Hematopoietic multipotent progenitor cell treated with erythropoietin and hydrocortisone succinate and interleukin-3 and kit ligand, for 8 days (in vitro differentiated cells): ENCODE measurements at regions not wholly inside any gene's neighbourhood (a gene's known extent, or its start where the extent isn't known, plus 50 kb on each side); places are given as distances from the start of the nearest gene placed in this dataset.
"Not testable (repeated sequence)": the region's sequence is repeated elsewhere in the genome, so short reads cannot be mapped to it uniquely, and the experiment has no call there.

ENCODE experiments used
- DNase-seq: peaks from one replicate; pipeline ENCODE4 v3.0.0-alpha.2; 2015

DNA sequence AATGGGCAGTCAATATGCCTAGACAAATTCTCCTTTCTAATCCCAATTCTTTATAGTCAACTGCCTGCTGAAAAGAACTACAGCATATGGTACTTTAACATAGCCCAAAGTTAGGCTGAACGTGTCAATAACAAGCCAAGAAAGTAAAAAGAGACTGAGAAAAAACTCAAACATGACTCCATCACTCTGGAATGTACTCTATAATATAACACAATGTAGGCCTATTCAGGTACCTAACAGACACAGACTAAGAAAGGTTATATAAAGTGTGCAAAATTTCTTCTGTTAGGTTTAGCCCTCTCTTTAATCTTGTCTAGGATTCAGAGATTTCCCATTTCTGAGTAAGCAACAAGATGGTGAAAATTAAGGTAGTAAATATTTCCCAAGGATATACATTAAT lies 209.7 kb upstream of the PRR16 start:
- DNase-seq = no peak

DNA sequence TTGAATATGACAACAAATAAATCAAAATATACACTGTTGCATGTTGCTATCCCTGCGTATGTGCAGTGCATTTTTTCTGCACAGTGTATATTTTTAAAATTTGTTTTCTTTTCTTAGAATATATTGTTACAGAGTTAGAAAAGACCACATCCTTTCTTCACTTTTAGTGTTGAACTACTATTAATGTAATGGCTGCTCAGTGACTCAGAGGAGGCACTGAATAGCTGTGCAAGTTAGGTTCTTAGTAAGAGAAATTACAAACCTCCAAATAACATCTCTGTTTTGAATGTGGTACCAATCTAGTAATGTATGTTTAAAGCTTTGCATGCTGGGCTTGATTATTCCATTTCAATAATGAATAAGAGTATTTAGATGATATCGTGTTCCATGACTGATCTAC lies 208.9 kb upstream of the PRR16 start:
- no peak for DNase-seq

DNA sequence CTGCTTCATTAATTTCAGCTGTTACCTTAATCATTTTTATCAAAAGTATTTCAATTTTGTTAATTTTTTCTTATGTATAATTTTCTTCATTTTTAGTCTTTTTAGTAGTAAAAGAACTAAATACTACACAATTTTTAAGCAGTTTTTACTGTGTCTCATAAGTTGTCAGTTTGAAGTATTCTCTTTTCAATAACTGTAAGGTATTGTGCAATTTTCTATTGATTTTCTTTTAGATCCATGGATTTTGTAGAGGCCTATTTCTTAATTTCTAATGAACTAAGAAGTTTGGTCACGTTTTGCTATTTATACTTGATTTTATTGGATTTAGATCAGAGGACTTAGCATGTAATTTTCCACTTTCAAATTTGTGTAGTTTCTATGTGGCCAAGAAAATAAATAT lies 207.7 kb upstream of the PRR16 start:
- no peak for DNase-seq

DNA sequence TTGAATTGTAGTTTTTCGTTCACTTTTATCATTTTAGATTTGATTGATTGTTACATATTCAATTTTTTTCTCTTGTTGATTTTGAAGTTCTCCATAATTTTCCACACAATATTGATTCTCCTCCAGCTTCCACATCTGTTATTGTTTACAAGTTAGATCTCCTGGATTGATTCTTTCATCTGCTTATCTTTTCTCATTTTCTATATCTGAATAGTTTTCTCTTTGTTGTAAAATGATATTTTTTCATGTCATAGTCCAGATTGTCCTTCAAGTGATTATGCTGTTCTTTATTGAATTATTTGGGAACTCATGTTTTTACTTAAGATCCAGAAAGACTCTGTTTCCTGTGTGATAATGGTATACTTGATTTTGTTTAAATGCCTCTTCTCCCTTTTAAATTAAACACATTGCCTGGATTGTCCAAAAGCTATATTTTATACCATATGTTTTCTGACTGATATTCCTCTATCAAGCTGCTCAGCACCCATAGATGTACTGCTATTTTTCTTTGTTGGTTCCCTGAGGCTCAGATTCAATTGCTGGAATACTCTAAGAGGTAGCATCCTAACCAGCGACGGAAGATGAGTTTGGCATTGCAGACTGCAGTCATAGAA lies 206.6 kb upstream of the PRR16 start:
- DNase-seq = no peak

DNA sequence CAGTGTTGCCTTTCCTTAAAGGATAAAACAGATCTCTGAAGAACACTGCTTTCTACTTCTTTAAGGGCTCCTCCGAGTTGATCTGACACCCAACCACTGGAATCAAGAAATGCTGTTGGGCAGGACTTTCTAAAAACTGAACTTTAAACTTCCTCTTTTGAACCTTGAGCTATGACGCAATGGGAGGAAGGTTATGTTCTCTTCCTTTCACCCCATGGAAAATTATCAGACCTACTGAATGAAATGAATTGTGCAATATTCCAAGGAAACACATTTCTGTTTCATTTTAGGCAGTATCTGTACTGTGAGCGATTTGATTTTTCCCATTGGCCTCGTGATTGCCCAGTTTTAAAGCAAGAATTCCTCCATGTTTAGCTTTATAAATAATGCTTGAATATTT lies 206.0 kb upstream of the PRR16 start:
- DNase-seq = peak; percentile 19

DNA sequence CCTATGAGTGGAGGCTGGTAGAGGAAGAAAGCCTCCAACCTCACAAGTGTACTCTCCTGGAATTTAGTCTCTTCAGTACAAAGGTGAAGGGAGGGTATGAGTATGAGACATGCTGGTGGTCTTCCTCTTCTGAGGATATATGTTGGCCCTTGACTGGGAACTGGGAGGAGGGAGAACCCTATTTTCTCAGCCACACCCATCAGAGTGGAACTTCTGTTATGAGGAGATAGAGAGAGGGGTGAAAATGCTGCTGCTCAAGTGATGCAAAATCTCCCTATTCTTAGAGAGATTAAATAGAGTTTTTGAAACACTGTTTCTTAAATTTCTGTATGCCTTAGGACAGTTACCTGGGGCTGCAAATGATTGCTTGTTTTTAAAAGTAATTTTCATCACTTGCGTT lies 203.4 kb upstream of the PRR16 start:
- DNase-seq = peak; percentile 48

DNA sequence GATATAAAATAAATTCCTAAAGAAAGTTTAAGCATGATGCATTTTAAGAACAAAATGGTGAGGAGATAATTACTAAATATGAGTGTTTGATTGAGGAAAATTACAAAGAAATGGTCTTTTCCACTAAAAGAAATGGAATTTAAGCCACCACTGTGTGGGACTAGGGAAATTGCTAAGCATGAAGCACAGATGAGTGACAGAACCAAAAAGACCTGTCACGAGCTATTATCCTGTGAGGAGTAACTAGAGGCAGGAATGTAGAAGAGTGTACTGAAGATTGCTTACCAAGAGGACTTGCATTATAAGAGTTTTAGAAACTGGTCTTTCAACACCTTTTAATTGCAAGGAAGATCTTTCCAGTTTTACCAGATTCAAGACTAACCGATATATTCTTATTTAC lies 193.6 kb upstream of the PRR16 start:
- DNase-seq = no peak

DNA sequence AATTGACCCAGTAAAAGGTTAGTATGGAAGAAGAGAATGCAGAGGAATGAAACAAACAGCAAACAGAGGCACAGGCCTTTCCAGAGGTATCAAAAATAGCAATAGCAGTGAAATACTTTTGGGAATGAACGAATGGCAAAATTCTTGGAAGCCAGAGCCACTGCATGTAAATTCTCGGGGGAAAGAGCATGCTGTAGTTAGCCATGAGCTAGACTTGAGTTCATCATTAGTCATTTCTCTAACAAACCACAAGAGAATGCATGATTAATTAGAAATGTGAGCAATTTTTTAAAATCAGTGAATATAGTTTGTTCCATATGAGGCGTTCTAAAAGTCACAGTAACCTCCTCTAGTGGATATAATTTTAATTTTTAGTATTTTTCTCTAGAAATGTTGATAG lies 170.3 kb upstream of the PRR16 start:
- DNase-seq = no peak

DNA sequence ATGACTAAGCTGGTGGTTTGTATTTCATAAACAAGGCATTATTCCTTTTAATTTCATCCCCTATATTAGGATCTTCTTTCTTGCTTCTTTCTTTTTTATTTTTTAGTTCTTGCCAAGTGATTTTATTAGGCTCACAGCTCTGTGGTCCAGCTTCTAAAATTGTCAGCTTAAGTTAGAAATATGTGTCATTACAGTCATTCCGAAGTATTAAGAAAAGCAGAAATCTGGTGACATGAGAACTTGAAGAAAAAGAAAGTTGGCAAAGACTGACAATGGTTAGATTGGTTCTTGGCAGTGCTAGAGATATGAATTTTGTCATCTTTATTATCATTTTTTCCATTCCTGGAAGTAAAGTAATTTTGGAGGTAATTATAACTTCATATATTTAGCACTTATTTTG lies 166.5 kb upstream of the PRR16 start:
- no peak for DNase-seq

DNA sequence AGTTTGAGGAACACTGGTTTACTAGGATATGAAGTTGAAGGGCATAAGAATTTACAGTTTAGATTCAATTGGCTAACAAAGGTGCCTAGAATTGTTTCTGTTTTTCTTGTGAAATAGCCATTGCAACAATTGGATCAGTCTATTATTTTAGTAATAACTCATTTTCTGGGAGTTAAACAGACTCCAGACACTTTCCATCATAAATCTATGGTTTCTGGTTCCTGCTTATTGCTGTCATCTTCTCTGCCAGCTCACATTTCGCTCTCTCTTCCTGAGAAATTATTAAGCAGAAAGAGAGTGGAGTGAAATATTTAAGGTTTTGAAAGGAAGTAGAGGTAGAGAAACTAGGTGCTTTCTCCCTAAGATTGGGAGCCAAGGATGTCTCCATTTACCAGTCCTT lies 165.1 kb upstream of the PRR16 start:
- no peak for DNase-seq

DNA sequence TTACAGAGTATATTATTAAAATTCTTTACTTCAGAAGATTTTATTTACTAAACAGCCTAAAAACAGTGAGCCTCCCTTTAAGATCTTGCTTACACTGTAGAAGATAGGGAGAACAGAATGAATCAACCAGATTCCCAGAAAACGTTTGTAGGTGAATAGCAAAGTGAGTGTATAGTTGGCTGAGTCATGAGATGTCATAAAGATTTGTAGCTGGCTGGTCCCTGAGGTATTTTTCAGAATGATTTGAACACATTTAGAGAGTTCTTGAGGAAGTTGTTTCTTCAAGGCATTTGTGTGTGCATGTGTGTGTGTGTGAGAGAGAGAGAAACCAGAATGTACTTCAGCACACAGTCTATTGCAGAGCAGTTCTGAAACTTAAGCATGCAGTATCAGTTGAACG lies 159.4 kb upstream of the PRR16 start:
- no peak for DNase-seq

DNA sequence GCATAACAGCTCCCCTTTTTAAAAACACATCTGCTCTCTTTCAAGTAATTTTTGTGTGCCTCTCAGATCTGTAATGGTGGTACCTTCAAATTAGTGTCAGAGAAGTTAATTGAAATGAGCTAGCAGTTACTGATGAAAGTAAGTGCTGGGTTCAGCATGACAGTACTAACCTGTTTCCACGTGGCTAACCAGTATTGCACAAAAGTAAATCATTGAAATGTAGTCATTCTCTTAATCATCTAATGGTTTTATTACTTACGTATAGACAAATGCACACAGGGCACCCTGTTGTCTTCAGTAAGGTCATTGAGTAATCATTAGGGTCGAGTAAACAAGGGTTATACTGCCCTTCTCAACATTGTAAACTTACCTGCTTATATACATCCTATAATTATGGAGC lies 157.8 kb upstream of the PRR16 start:
- DNase-seq = no peak

DNA sequence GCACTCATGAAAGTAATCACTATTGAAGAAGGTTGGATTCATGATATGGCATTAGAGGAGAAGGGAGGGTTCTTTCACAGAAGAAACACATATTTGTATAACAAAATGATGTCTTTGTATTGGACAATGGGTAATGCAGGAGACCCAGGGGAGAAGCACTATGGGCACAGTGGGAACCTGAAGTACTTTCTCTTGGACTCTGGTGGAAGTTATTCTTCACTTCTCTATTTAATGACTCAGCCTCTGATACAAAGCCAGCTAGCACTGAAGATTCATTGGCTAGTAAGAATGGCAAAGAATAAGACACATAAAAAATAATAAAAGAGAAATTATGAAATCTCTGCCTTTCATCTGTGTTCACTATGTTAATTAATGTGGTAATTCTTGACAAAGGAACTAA lies 149.9 kb upstream of the PRR16 start:
- no peak for DNase-seq

DNA sequence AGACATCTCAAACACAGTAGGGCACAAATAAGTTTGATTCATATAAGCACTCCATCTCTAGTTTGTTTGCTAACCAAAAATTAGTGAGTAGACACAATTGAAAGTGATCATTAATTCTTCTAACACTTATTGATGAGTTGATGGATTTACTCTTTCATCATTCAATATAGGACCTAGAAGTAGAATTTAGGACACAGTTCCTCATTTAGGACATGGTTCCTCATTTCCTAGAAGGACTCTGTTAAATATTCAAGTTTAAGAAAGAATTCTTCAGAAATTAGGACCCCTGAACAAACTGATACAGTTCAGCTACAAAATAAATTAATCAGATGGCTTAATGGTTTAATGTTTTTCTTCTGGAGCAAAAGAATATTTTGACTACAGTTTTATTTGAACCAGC lies 143.5 kb upstream of the PRR16 start:
- DNase-seq = no peak

DNA sequence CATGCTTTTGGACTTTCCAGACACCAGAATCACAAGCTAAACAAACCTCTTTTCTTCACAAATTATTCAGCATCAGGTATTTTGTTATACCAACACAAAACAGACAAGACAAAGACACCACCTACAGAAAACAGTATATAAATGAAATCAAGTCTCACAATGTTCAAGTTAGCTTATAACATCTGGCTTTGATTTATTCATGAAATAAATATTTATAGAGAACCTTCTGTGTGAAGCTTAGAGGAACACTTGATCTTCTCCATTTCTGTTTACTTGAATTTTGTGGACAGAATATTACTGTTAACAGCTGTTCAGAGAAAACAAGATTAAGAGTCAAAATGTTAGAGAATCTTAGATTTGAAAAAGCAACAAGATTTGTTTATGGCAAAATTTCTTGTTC lies 137.4 kb upstream of the PRR16 start:
- no peak for DNase-seq

DNA sequence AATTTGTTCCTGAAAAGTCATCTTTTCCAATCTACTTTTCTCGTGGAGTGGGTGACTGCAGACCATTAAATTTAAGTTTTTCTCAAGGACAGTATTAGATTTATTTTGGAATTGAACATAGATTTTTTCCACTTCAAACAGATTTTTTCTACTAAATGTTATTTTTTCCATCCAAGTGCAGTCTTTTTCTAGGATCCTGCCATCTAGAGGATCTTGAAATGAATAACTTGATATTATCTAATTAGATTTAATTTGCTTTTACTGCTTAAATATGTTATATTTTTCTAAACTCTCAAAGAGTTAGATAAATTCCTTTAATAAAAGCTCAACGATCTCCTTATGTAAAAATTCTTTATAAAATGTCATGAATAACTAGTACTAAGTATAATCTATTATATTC lies 136.9 kb upstream of the PRR16 start:
- no peak for DNase-seq

DNA sequence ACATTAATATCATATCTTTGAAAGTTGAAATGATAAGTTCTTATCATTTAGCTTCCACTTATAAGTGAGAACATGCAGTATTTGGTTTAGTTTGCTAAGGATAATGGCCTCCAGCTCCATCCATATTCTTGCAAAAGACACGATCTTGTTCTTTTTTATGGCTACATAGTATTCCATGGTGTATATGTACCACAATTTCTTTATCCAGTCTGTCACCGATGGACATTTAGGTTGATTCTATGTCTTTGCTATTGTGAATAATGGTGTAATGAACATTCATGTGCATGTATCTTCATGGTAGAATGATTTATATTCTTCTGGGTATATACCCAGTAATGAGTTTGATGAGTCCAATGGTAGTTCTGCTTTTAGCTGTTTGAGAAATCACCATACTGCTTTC lies 135.0 kb upstream of the PRR16 start:
- DNase-seq = no peak

DNA sequence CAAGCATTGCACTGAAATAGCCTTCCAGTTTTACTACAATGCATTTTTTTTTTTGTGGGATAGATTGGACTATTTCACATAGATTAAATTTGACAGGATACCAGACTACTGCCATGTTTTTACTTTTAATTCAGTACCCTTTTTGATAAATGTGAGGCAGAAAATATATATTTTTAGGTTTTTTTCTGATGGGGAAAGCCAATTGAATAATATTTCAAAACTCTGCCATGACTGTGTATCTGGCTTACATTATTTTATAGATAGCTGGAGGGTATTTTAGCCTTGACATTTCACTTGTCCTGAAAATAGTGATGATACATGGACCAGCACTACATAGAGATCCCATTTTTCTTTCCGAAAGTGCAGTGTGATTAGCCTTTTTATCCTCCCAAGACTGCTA lies 133.5 kb upstream of the PRR16 start:
- DNase-seq = no peak

DNA sequence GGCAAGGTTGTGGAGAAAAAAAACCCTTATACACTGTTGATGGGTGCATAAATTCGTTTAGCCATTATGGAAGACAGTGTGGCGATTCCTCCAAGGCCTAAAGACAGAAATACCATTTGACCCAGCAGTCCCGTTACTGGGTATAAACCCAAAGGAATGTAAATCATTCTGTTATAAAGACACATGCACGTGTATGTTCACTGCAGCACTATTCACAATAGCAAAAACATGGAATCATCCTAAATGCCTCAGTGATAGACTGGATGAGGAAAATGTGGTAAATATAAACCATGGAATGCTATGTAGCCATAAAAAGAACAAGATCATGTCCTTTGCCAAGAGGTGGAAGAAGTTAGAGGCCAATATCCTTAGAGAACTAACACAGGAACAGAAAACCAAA lies 119.9 kb upstream of the PRR16 start:
- DNase-seq = no peak

DNA sequence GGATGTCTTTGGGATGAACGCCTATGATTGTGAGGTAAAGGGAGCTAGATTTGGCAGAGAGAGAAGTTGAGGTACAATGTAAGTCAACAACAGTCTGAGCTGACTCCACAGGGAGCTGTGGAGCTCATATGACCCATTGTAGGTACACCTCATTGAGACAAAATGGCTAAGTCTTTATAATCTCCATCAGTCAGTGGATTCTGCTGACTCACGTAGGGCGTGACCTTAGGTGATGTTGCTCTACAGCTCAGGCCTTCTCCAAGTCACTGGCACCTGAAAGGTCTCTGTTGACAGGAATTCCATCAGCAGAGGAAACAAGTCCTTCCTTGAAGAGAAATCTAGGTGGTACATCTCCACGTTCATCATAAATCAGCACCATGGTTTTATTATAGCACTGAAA lies 118.2 kb upstream of the PRR16 start:
- DNase-seq = no peak

DNA sequence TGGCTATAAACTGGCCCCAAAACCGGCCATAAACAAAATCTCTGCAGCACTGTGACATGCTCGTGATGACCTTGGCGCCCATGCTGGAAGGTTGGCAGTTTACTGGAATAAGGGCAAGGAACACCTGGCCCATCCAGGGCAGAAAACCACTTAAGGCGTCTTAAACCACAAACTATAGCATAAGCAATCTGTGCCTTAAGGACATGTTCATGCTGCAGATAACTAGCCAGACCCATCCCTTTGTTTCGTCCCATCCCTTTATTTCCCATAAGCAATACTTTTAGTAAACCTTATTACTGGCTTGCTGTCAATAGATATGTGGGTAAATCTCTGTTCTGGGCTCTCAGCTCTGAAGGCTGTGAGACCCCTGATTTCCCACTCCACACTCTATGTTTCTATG lies 113.0 kb upstream of the PRR16 start:
- not testable (repeated sequence) for DNase-seq

DNA sequence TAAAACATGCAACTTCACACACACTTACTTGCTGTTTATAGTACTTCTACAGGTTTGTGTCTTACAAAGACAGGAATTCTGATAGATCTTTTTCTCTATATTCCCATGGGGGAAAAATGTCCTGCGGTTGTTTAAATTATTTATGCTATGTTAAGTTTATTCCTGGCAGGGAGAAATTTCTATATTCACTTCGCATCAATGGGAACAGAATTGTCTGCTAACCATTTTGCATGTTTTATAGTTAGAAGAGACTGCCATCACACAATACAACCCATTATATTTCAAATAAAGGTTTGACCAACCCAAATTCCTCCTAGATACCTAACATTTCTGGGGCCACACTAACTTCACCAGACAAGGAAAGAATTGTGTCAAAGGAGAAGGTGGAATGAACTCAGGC lies 110.0 kb upstream of the PRR16 start:
- DNase-seq = no peak

DNA sequence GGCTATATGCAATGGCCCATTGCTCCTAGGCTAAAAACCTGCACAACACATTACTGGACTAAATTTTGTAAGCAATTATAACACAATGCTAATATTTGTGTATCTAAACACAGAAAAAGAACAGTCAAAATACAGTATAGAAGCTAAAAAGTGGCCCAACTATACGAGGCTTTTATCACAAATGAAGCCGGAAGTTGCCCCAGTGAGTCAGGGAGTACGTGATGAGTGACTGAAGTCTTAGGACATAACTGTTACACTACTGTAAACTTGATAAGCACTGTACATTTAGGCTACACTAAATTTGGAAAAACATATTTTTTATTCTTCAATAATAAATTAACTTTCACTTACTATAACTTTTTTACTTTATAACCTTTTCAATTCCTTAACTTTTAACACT lies 105.2 kb upstream of the PRR16 start:
- no peak for DNase-seq

DNA sequence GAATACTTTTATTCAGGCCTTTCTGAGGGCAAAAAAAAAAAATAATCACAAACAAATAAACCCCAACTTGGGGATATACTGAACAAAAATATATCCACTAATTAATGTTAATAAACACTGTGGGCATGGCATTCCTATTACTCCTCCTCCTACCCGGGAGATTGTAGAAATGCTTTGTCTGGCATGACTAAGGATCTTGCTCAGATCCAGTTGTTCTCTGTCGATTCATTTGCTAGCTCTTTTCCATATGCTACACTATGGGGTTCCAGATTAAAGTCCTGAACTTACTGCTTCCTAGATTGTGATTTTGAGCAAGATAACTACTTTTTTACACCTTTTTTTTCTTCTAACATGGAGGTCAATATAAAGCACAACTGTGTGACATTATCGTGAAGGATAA lies 102.2 kb upstream of the PRR16 start:
- no peak for DNase-seq

DNA sequence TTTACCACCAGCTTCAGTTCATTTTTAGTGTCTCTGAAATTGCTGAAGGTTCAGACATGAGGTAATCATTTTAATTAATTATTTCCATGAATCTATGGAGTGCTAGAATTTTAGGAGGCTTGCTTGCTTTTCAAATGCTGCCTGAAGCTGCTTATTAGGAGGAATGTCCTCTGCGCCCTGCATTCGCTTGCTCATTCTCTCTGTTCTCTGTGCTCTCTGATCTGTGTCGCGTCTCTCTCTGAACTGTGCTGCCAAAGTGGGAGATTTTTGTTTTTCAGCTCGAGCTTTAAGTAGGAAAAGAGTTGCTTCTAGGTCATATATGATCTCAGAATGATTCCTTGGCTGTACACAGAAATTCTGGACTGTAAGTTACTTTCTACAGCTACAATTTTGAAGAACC lies 101.7 kb upstream of the PRR16 start:
- no peak for DNase-seq
